CD4-positive, alpha-beta T cell (primary cell): ENCODE measurements at regions not wholly inside any gene's neighbourhood (a gene's known extent, or its start where the extent isn't known, plus 50 kb on each side); places are given as distances from the start of the nearest gene placed in this dataset.

Source experiments
- ATAC-seq: fragments of 200-7000 bp; cut with Tn5 transposase; one replicate; pipeline ENCODE4 v1.10.0; 2022; ENCODE audit warnings: mild to moderate bottlenecking; ENCODE audit not compliant: poor library complexity
- CTCF ChIA-PET: fragments of 350-600 bp; sonication (Branson Sonifier 250); formaldehyde crosslinking; loops from one replicate; lab custom pipeline; 2021; ENCODE audit warnings: antibody characterized with exemption, inconsistent platforms; lab: Charles Lee
- POLR2A ChIA-PET: fragments of 350-600 bp; sonication (Branson Sonifier 250); formaldehyde crosslinking; loops from one replicate; lab custom pipeline; 2021; ENCODE audit warnings: antibody characterized with exemption, inconsistent platforms; lab: Charles Lee
- DNase-seq, 14 experiments: peaks; one replicate each; pipeline ENCODE4 v3.0.0-alpha.2; 2013 to 2020; ENCODE audit warnings: mixed read lengths in 2 of 14
- H3K27ac ChIP-seq, 2 donors: one replicate each; pipeline versions ENCODE4 v1.5.1 to v1.7.0; 2013; ENCODE audit warnings: low read length in 2 of 2, low read depth in 1 of 2, mild to moderate bottlenecking in 1 of 2
- H3K27me3 ChIP-seq, 2 experiments: 1 replicate in 1 of 2; 2 replicates in 1 of 2; pipeline versions ENCODE4 v1.6.1 to v1.7.0; 2013; ENCODE audit warnings: low read length in 2 of 2, control low read depth in 1 of 2, mild to moderate bottlenecking in 1 of 2, moderate library complexity in 1 of 2; ENCODE audit not compliant: insufficient read depth in 2 of 2, control insufficient read depth in 1 of 2
- H3K36me3 ChIP-seq: one replicate; pipeline ENCODE4 v1.6.1; 2013; ENCODE audit warnings: low read length, control low read depth; ENCODE audit not compliant: insufficient read depth
- H3K4me1 ChIP-seq: one replicate; pipeline ENCODE4 v1.6.1; 2013; ENCODE audit warnings: low read length, control low read depth; ENCODE audit not compliant: insufficient read depth
- H3K4me3 ChIP-seq: one replicate; pipeline ENCODE4 v1.5.1; 2013; ENCODE audit warnings: mild to moderate bottlenecking, low read length, moderate library complexity
- H3K9me3 ChIP-seq, 2 experiments: 1 replicate in 1 of 2; 2 replicates in 1 of 2; pipeline versions ENCODE4 v1.6.1 to v1.7.0; 2013; ENCODE audit warnings: low read length in 2 of 2, mild to moderate bottlenecking in 2 of 2, control low read depth in 1 of 2, moderate library complexity in 1 of 2; ENCODE audit not compliant: control insufficient read depth in 1 of 2, insufficient read depth in 1 of 2
- H3K27ac Mint-ChIP-seq: one replicate; pipeline ENCODE4 v1.8.0; 2020; ENCODE audit warnings: mixed read lengths
- H3K27me3 Mint-ChIP-seq: one replicate; pipeline ENCODE4 v1.8.0; 2021; ENCODE audit warnings: mixed read lengths
- H3K36me3 Mint-ChIP-seq: one replicate; pipeline ENCODE4 v1.8.0; 2021; ENCODE audit warnings: low read depth, mixed read lengths
- H3K4me1 Mint-ChIP-seq: one replicate; pipeline ENCODE4 v1.8.0; 2021; ENCODE audit warnings: low read depth, mixed read lengths
- H3K4me3 Mint-ChIP-seq: one replicate; pipeline ENCODE4 v1.8.0; 2020; ENCODE audit warnings: mild to moderate bottlenecking, mixed read lengths
- H3K9me3 Mint-ChIP-seq: one replicate; pipeline ENCODE4 v1.8.0; 2020; ENCODE audit warnings: mixed read lengths
- CTCF ChIP-seq: fragments of 200-600 bp; IDR thresholded peaks from one replicate; pipeline ENCODE4 v1.8.0; 2022; ENCODE audit warnings: antibody characterized with exemption, mild to moderate bottlenecking
- intact Hi-C, 2 experiments: fragments of 100-400 bp; cut with DNase I in 1 of 2; cut with micrococcal nuclease in 1 of 2; formaldehyde crosslinking; loops; one replicate each; pipeline versions ENCODE4 v1.15.1 to v1.9.0; 2023 to 2025; cut with DNase I, micrococcal nuclease

- no peaks in the 10 kb centered on the region for H3K36me3 Mint-ChIP-seq
- no peak overlapping the region for H3K4me3 ChIP-seq
- no peaks in the 10 kb centered on the region for H3K27me3 ChIP-seq
- H3K9me3 ChIP-seq: peaks cover 0 to 16% of the 10 kb centered on the region in 2 experiments
- POLR2A ChIA-PET: no interaction called here
- no peaks in the 10 kb centered on the region for H3K4me1 ChIP-seq
- no peak for DNase-seq
- H3K4me3 Mint-ChIP-seq: no peak overlapping the region
- no peaks in the 10 kb centered on the region for H3K27me3 Mint-ChIP-seq
- intact Hi-C loops: no loop called here
- H3K27ac ChIP-seq: no peak overlapping the region
- no peaks in the 10 kb centered on the region for H3K4me1 Mint-ChIP-seq
- H3K27ac Mint-ChIP-seq: no peak overlapping the region
- CTCF ChIA-PET: no interaction called here
- H3K9me3 Mint-ChIP-seq: no peaks in the 10 kb centered on the region
- H3K36me3 ChIP-seq: no peaks in the 10 kb centered on the region
- no peak for ATAC-seq
- TF ChIP-seq CTCF: no peak
These were observed 496.8 kb upstream of the AKR1E2 start for GRCh38 chr10:4329225-4329624.

GRCh38 chr10:4326647-4327046, 499.4 kb upstream of the AKR1E2 start:
- Mint-ChIP-seq H3K4me1 (no peaks in the 10 kb centered on the region), H3K9me3 (no peaks in the 10 kb centered on the region), H3K27me3 (no peaks in the 10 kb centered on the region), H3K4me3 (no peak overlapping the region), H3K27ac (no peak overlapping the region), H3K36me3 (no peaks in the 10 kb centered on the region)
- H3K4me1 ChIP-seq: no peaks in the 10 kb centered on the region
- intact Hi-C loops: no loop called here
- no peak for ATAC-seq
- no peaks in the 10 kb centered on the region for H3K36me3 ChIP-seq
- no peak overlapping the region for H3K4me3 ChIP-seq
- H3K27ac ChIP-seq: no peak overlapping the region
- DNase-seq: no peak
- CTCF ChIA-PET: no interaction called here
- H3K27me3 ChIP-seq: no peaks in the 10 kb centered on the region
- no peaks in the 10 kb centered on the region for H3K9me3 ChIP-seq
- POLR2A ChIA-PET: no interaction called here
- no peak for TF ChIP-seq CTCF

- no peaks in the 10 kb centered on the region for H3K36me3 Mint-ChIP-seq
- Histone ChIP-seq H3K27me3 (no peaks in the 10 kb centered on the region), H3K9me3 (no peaks in the 10 kb centered on the region), H3K36me3 (no peaks in the 10 kb centered on the region), H3K4me1 (no peaks in the 10 kb centered on the region), H3K27ac (no peak overlapping the region), H3K4me3 (no peak overlapping the region)
- no peaks in the 10 kb centered on the region for H3K4me1 Mint-ChIP-seq
- ATAC-seq (no peak), DNase-seq (no peak)
- H3K9me3 Mint-ChIP-seq: no peaks in the 10 kb centered on the region
- no peaks in the 10 kb centered on the region for H3K27me3 Mint-ChIP-seq
- no peak overlapping the region for H3K4me3 Mint-ChIP-seq
- intact Hi-C loops: no loop called here
- POLR2A ChIA-PET: no interaction called here
- CTCF ChIA-PET: no interaction called here
- TF ChIP-seq CTCF: no peak
- no peak overlapping the region for H3K27ac Mint-ChIP-seq
These were observed 506.1 kb upstream of the AKR1E2 start for GRCh38 chr10:4319870-4320367.
